ENCODE measurements at regions not wholly inside any gene's neighbourhood (a gene's known extent, or its start where the extent isn't known, plus 50 kb on each side); places are given as distances from the start of the nearest gene placed in this dataset.

- no peaks in the 10 kb centered on the region for H4K20me1 ChIP-seq (replicated peaks; ENCODE audit: control insufficient read depth, extremely low read depth, insufficient read depth, low read length)
- DNase-seq (ENCODE audit: low read depth, low spot score) (no peak), FAIRE-seq (no peak)
- H3K27ac ChIP-seq (ENCODE audit: insufficient read depth, low read depth, low read length), result no peak overlapping the region
- POLR2A ChIA-PET, result no interaction called here
- H3K36me3 ChIP-seq (ENCODE audit: control insufficient read depth in 2 of 2, extremely low read depth in 1 of 2, insufficient read depth in 2 of 2, low read length in 2 of 2), result no peaks in the 10 kb centered on the region
- TF ChIP-seq EZH2 (IDR thresholded peaks at IDR 0.05; ENCODE audit: borderline replicate concordance, low read depth, low read length, severe bottlenecking) (no peak), GATA2 (IDR thresholded peaks at IDR 0.05; ENCODE audit: insufficient read depth, insufficient read length, low read depth, low read length) (no peak), POLR2AphosphoS5 (IDR thresholded peaks at IDR 0.05; ENCODE audit: insufficient read depth, low read depth, low read length) (no peak), MAX (IDR thresholded peaks at IDR 0.05; ENCODE audit: insufficient read depth, insufficient read length) (no peak), MYC (IDR thresholded peaks at IDR 0.05; ENCODE audit: low read depth, low read length) (no peak), POLR2A (IDR thresholded peaks at IDR 0.05; ENCODE audit: low read depth, low read length) (no peak), CTCF (IDR thresholded peaks at IDR 0.05; ENCODE audit: extremely low read depth in 1 of 2, insufficient read depth in 1 of 2, low read depth in 1 of 2, low read length in 2 of 2) (no peak), JUN (IDR thresholded peaks at IDR 0.05; ENCODE audit: borderline replicate concordance, insufficient read depth, insufficient read length, low read depth) (no peak), FOS (IDR thresholded peaks at IDR 0.05; ENCODE audit: borderline replicate concordance, insufficient read depth, low read length) (no peak)
- H3K27me3 ChIP-seq (ENCODE audit: control insufficient read depth in 2 of 2, insufficient read depth in 2 of 2, low read length in 2 of 2), result no peaks in the 10 kb centered on the region
- no peaks in the 10 kb centered on the region for H3K79me2 ChIP-seq (ENCODE audit: control insufficient read depth, insufficient read depth, low read length)
- BruUV-seq (replicated peaks), result no TSS peak
- no peak overlapping the region for H3K4me2 ChIP-seq (ENCODE audit: insufficient read depth, low read length)
- H3K9ac ChIP-seq (replicated peaks; ENCODE audit: extremely low read depth, insufficient read depth, low read length), result no peak overlapping the region
- no peaks in the 10 kb centered on the region for H3K4me1 ChIP-seq (ENCODE audit: control insufficient read depth, extremely low read depth, insufficient read depth, low read length)
- H3K9me1 ChIP-seq (replicated peaks; ENCODE audit: control insufficient read depth, extremely low read depth, insufficient read depth, low read length), result no peaks in the 10 kb centered on the region
- no peaks in the 10 kb centered on the region for H3K9me3 ChIP-seq (replicated peaks; ENCODE audit: control insufficient read depth, insufficient read depth, low read length)
- CTCF ChIA-PET, result no interaction called here
- intact Hi-C loops (cut with micrococcal nuclease), result no loop called here
- no peak overlapping the region for H2AFZ ChIP-seq (ENCODE audit: low read depth, low read length)
- no peak overlapping the region for H3K4me3 ChIP-seq (replicated peaks in 1 of 3; ENCODE audit: insufficient read depth in 1 of 3, low read depth in 1 of 3, low read length in 3 of 3)
- dilution Hi-C loops (cut with MboI; ENCODE audit: extremely low pct_ligation_motif_present, low sequenced_read_pairs), result no loop called here
These were observed 162.7 kb downstream of the BARX2 start for GRCh38 chr11:129538323-129538722.

Measured in endothelial cell of umbilical vein (primary cell).